Right kidney (tissue), 1 donor: ENCODE measurements at regions not wholly inside any gene's neighbourhood (a gene's known extent, or its start where the extent isn't known, plus 50 kb on each side); places are given as distances from the start of the nearest gene placed in this dataset.
A peak's percentile ranks its signal among the peaks of the same experiment; 100 is the strongest.

ENCODE experiments used
- DNase-seq: peaks from one replicate; pipeline ENCODE4 v3.0.0-alpha.2; 2016

DNA sequence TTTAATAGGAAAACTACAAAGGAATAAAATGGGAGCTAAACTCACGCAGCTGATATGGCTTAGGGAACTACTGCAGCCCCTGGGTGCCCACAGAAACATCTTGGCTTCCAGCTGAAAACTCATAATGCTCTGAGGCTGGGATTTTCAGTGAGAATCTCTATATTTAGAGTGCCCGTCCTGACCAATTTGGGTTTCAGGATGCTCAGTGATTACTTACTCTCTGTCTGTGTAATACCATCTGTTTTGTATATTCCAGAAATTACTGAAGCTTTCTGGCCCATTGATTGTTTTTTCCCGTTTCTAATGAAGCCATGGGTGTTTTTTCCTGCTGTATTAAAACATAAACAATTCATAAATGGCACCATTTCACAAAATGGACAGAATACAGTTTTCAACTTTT, 50.6 kb upstream of the ZNF385D start:
- no peak for DNase-seq

- no peak for DNase-seq
Observed at GRCh38 chr3:21803604-21804003, 52.6 kb upstream of the ZNF385D start.

GRCh38 chr3:21804330-21804729, 53.3 kb upstream of the ZNF385D start:
- DNase-seq = no peak

- DNase-seq = no peak
Observed at GRCh38 chr3:21806733-21807132, 55.7 kb upstream of the ZNF385D start.

DNA sequence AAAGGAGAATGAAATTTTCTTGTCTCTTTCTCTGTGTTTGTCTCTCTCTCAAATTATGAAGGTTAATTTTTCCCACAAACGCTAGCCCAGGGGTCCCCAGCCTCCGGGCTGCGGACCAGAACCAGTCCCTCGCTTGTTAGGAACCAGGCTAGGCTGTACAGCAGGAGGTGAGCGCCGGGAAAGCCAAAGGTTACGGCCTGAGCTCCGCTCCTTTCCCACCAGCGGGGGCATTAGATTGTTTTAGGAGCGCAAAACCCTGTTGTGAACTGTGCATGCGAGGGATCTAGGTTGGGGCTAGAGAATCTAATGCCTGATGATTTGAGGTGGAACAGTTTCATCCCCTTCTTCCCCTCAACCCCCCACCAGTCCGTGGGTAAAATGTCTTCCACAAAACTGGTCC, 74.7 kb upstream of the ZNF385D start:
- no peak for DNase-seq

DNA sequence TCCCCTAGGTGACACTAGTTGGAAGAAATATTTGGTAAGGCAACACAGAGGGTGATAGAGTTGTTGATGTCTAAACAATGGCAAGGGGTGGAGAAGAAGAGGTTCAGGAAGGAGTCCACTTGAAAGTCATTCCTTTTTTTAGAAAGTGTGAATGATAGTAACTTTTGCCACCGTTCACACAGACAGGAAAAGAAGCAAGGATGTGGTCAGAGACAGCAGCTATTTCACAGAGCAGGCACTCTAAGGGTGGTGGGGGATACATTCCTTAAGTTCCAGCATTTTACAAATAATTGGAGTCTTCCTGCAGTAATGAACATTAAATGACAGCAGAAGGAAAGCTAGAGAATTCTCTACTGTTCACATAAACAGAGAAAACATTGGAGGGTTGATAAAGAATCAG, 75.4 kb upstream of the ZNF385D start:
- no peak for DNase-seq

DNA sequence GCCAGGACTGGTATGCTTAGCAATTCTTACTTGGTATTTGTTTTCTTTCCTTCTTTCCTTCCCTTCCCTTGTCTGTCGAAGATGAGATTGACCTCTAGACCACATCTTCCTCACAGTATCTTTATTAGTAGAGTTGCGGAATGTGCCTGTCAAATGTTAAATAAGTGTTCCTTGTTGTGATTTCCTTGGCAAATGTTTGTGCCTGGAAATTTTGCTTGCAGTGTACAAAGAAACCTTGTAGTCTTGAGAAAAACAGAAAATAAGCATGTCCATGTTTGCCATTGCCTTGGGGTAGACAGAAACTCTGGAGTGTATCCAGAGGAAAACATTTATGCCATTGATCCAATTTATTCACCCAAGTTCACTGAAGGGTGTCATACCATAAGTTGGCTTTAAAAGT, 79.5 kb upstream of the ZNF385D start:
- DNase-seq = no peak

- DNase-seq = no peak
Observed at GRCh38 chr3:21835264-21835663, 84.3 kb upstream of the ZNF385D start.

DNA sequence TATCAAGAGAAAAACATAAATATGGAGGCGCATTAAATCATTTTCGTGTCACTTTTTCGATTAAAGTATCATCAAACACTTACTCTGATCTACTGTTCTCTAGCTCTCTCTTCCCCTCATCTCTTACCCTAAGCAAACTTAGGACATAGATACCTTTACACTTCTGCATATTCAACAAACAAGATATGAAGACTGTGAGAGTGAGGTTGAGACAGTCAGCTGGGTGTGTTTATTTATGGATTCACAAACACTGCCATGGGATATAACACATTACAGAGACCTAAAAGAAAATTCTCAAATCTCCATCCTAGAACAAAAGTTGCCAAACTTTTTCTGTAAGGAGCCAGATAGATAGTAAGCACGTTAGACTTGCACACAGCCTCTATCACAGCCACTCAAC, 85.2 kb upstream of the ZNF385D start:
- no peak for DNase-seq

DNA sequence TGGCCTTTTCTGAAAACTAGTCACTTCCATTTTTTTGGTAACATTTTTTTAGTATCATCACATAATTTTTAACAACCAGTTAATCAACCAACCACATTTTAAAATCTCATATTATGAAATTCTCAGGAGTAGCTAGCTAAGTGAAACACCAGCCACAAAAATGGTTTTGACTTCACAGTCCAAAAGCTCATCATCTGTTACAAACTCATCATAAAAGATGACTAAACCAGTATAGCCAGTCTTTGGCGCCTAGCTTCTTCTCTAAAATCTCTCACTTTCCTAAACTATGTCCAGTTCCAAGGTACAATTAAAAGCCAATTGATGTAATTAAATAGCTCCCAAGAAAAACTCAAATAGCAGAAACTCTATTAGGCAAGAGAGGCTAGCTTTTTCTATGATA, 88.2 kb upstream of the ZNF385D start:
- no peak for DNase-seq

GRCh38 chr3:21839592-21839991, 88.6 kb upstream of the ZNF385D start:
- DNase-seq = peak; percentile 21

DNA sequence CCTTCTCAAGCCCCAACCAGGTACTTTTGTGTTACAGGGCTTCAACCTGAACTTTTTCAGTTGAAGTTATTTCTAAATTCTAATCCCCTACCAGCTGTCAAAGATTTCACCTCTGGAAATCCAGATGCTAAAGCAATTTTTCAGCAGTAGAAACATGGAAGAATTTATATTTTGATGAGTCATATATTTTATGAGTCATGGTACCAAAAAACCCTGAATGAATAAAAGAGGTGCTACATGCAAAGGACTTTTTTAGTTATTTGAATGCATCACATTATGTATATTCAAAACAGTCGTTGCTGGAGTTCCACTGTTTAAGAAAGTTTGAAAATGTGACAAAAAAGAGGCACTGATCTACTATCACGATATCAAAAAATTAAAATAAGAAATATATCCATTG, 96.0 kb upstream of the ZNF385D start:
- no peak for DNase-seq

GRCh38 chr3:21859124-21860081, 108.4 kb upstream of the ZNF385D start:
- no peak for DNase-seq

- DNase-seq = no peak
Observed at GRCh38 chr3:21860082-21860475, 109.1 kb upstream of the ZNF385D start.

- DNase-seq = no peak
Observed at GRCh38 chr3:21860657-21861056, 109.6 kb upstream of the ZNF385D start.

GRCh38 chr3:21876782-21877181, 125.8 kb upstream of the ZNF385D start:
- no peak for DNase-seq

- DNase-seq = no peak
Observed at GRCh38 chr3:21877214-21877754, 126.3 kb upstream of the ZNF385D start.

- no peak for DNase-seq
Observed at GRCh38 chr3:21879184-21879886, 128.3 kb upstream of the ZNF385D start.

DNA sequence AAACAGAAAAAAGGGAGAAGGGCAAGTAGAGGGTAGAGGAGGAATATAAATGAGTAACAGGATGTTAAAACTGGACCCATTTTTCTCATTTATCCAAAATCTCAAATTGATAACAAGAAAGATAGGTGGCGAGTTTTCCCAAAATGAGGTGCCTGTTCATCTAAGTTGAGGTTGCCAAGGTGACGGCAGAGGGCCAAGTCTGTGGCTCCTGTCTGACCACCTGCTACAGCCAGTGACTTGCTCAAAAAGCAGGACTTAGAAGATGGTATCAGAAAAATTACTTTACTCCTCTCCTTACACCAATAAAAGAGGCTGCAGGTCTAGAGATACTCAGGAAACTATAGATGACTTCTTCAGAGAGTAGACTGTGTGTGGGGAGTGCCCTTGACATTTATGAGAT, 137.6 kb upstream of the ZNF385D start:
- DNase-seq = no peak

- no peak for DNase-seq
Observed at GRCh38 chr3:21889166-21889565, 138.2 kb upstream of the ZNF385D start.

DNA sequence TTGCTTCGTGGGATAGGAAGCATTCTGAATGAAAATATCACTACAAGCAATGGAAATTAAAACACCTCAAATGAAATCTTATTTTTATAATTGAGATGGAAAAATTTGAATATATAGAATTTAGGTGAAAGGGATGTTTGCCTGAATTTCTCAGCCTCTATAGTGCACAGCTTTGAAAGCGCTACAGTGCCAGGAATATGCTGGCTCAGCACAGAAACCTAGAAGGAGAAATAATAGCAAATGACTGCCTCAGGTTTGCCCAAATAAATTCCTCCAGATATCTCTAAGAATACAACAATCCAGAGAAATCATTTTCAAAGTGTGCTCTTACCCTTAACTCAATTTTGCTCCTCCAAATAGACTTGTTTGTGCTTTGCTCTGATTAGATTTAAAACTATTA, 141.1 kb upstream of the ZNF385D start:
- no peak for DNase-seq

- no peak for DNase-seq
Observed at GRCh38 chr3:21893242-21893641, 142.2 kb upstream of the ZNF385D start.
